IMR-90 (cell line): ENCODE measurements at regions not wholly inside any gene's neighbourhood (a gene's known extent, or its start where the extent isn't known, plus 50 kb on each side); places are given as distances from the start of the nearest gene placed in this dataset.

Source experiments
- ATAC-seq: fragments of 200-7000 bp; cut with Tn5 transposase; 2 replicates; pipeline ENCODE4 v1.9.1; 2020; ENCODE audit warnings: low read depth, mild to moderate bottlenecking, moderate library complexity
- BruUV-seq: library from RNA; stranded (reverse); fragments of 400-500 nt; replicated peaks from 2 replicates; lab custom pipeline; 2021; lab: Mats Ljungman, UMichigan
- CTCF ChIA-PET: fragments of 300-600 bp; formaldehyde crosslinking; extraction: SDS; loops from one replicate; lab custom pipeline; 2021; ENCODE audit warnings: antibody characterized with exemption; lab: Yijun Ruan, JAX
- POLR2A ChIA-PET: fragments of 300-600 bp; sonication (Branson Sonifier 250); formaldehyde crosslinking; loops from one replicate; lab custom pipeline; 2022; ENCODE audit warnings: antibody characterized with exemption; ENCODE audit not compliant: unreplicated experiment; lab: Charles Lee
- DNase-seq: peaks from one replicate; pipeline ENCODE4 v3.0.0; 2013
- H2AFZ ChIP-seq: replicated peaks from 2 replicates; pipeline ENCODE3; 2013; ENCODE audit warnings: low read length, mild to moderate bottlenecking; ENCODE audit not compliant: poor library complexity
- H2AK5ac ChIP-seq: 2 replicates; pipeline ENCODE4 v1.6.1; 2013; ENCODE audit warnings: low read depth, low read length, inconsistent platforms
- H2AK9ac ChIP-seq: replicated peaks from 2 replicates; pipeline ENCODE3; 2013; ENCODE audit warnings: mild to moderate bottlenecking, low read depth, low read length, moderate library complexity; ENCODE audit not compliant: poor library complexity
- H2BK120ac ChIP-seq: 2 replicates; pipeline ENCODE4 v1.6.1; 2013; ENCODE audit warnings: low read depth, low read length, inconsistent platforms
- H2BK15ac ChIP-seq: 3 replicates; pipeline ENCODE4 v1.6.1; 2013; ENCODE audit warnings: low read depth, low read length, inconsistent platforms
- H2BK20ac ChIP-seq: 2 replicates; pipeline ENCODE4 v1.6.1; 2013; ENCODE audit warnings: low read depth, mild to moderate bottlenecking, inconsistent platforms, low read length, moderate library complexity
- H2BK5ac ChIP-seq: 2 replicates; pipeline ENCODE4 v1.6.1; 2013; ENCODE audit warnings: mild to moderate bottlenecking, low read depth, low read length, inconsistent platforms; ENCODE audit not compliant: poor library complexity, severe bottlenecking
- H3K14ac ChIP-seq: replicated peaks from 2 replicates; pipeline ENCODE4 v1.6.1; 2013; ENCODE audit warnings: low read depth, low read length, inconsistent platforms
- H3K18ac ChIP-seq: 2 replicates; pipeline ENCODE4 v1.6.1; 2013; ENCODE audit warnings: low read depth, low read length, control low read depth
- H3K23ac ChIP-seq: 2 replicates; pipeline ENCODE4 v1.6.1; 2013; ENCODE audit warnings: low read depth, low read length, inconsistent platforms
- H3K27ac ChIP-seq: 2 replicates; pipeline ENCODE4 v1.5.1; 2013; ENCODE audit warnings: mild to moderate bottlenecking, control low read depth, low read length; ENCODE audit not compliant: insufficient read depth
- H3K27me3 ChIP-seq: 2 replicates; pipeline ENCODE4 v1.6.1; 2013; ENCODE audit warnings: low read length; ENCODE audit not compliant: control insufficient read depth, insufficient read depth
- H3K36me3 ChIP-seq: 2 replicates; pipeline ENCODE4 v1.6.1; 2013; ENCODE audit warnings: low read length, mixed read lengths; ENCODE audit not compliant: control insufficient read depth, insufficient read depth
- H3K4ac ChIP-seq: 2 replicates; pipeline ENCODE4 v1.6.1; 2013; ENCODE audit warnings: low read depth, low read length, inconsistent platforms
- H3K4me1 ChIP-seq: 2 replicates; pipeline ENCODE4 v1.6.1; 2013; ENCODE audit warnings: low read length, mixed read lengths; ENCODE audit not compliant: control insufficient read depth, insufficient read depth
- H3K4me2 ChIP-seq: 2 replicates; pipeline ENCODE4 v1.6.1; 2013; ENCODE audit warnings: low read depth, mild to moderate bottlenecking, control low read depth, low read length, moderate library complexity
- H3K4me3 ChIP-seq: 2 replicates; pipeline ENCODE4 v1.5.1; 2013; ENCODE audit warnings: low read depth, mild to moderate bottlenecking, control low read depth, low read length, moderate library complexity; ENCODE audit not compliant: insufficient read depth
- H3K56ac ChIP-seq: 2 replicates; pipeline ENCODE4 v1.6.1; 2013; ENCODE audit warnings: low read length, inconsistent platforms; ENCODE audit not compliant: insufficient read depth; ENCODE audit errors: extremely low read depth
- H3K79me1 ChIP-seq, 2 experiments: 2 replicates each; pipeline ENCODE4 v1.6.1; 2013; ENCODE audit warnings: low read length in 2 of 2, inconsistent platforms in 1 of 2, low read depth in 1 of 2
- H3K9ac ChIP-seq: 2 replicates; pipeline ENCODE4 v1.6.1; 2013; ENCODE audit warnings: low read depth, low read length, control low read depth
- H3K9me1 ChIP-seq: 2 replicates; pipeline ENCODE4 v1.6.1; 2013; ENCODE audit warnings: low read length, inconsistent platforms; ENCODE audit not compliant: insufficient read depth
- H3K9me3 ChIP-seq: 2 replicates; pipeline ENCODE4 v1.6.1; 2013; ENCODE audit warnings: low read length; ENCODE audit not compliant: control insufficient read depth, insufficient read depth
- H4K20me1 ChIP-seq: 2 replicates; pipeline ENCODE4 v1.6.1; 2013; ENCODE audit warnings: low read length, inconsistent platforms; ENCODE audit not compliant: insufficient read depth
- H4K5ac ChIP-seq: 2 replicates; pipeline ENCODE4 v1.6.1; 2013; ENCODE audit warnings: mild to moderate bottlenecking, low read depth, low read length, control low read depth
- H4K8ac ChIP-seq, 2 experiments: 2 replicates each; pipeline ENCODE4 v1.6.1; 2013; ENCODE audit warnings: low read depth in 2 of 2, low read length in 2 of 2, control low read depth in 1 of 2, inconsistent platforms in 1 of 2
- H4K91ac ChIP-seq: 2 replicates; pipeline ENCODE4 v1.6.1; 2013; ENCODE audit warnings: low read depth, low read length, inconsistent platforms; ENCODE audit not compliant: insufficient read depth
- BHLHE40 ChIP-seq: fragments of 150-350 bp; IDR thresholded peaks from 2 replicates; pipeline ENCODE4 v1.6.1; 2016; ENCODE audit warnings: mild to moderate bottlenecking, low read depth, low read length
- CEBPB ChIP-seq: IDR thresholded peaks from 2 replicates; pipeline ENCODE4 v1.6.1; 2012; ENCODE audit warnings: low read depth, low read length, improper control_type of control experiment
- FOS ChIP-seq: fragments of 150-350 bp; IDR thresholded peaks from 2 replicates; pipeline ENCODE4 v1.6.1; 2016; ENCODE audit warnings: low read depth, low read length
- MXI1 ChIP-seq: IDR thresholded peaks from 2 replicates; pipeline ENCODE4 v1.6.1; 2012; ENCODE audit warnings: low read depth, mild to moderate bottlenecking, low read length, moderate library complexity, borderline replicate concordance
- POLR2A ChIP-seq: IDR thresholded peaks from 2 replicates; pipeline ENCODE4 v1.6.1; 2012; ENCODE audit warnings: mild to moderate bottlenecking, low read depth, low read length
- RCOR1 ChIP-seq: IDR thresholded peaks from 2 replicates; pipeline ENCODE4 v1.6.1; 2012; ENCODE audit warnings: mild to moderate bottlenecking, low read length, improper control_type of control experiment; ENCODE audit not compliant: insufficient replicate concordance
- WGBS, 2 experiments: methylation state at CpG; one replicate each; pipeline versions ENCODE4 v1.1.5 to v1.1.7; 2013; ENCODE audit warnings: missing lambda C conversion rate in 2 of 2; ENCODE audit not compliant: insufficient read length in 1 of 2; ENCODE audit errors: extremely low coverage in 2 of 2; 5-methylcytosine and 5-hydroxymethylcytosine counted together
- dilution Hi-C: fragments of 300-500 bp; cut with HindIII; formaldehyde crosslinking; loops from one replicate; pipeline ENCODE4 v1.14.3; 2018; ENCODE audit warnings: low sequenced_read_pairs; ENCODE audit not compliant: unreplicated experiment
- in situ Hi-C: fragments of 300-500 bp; cut with MboI; formaldehyde crosslinking; loops from 3 replicates; pipeline ENCODE4 v1.14.3; 2019; ENCODE audit warnings: low sequenced_read_pairs, inconsistent platforms, mixed read lengths
- intact Hi-C: fragments of 100-400 bp; cut with micrococcal nuclease; formaldehyde crosslinking; loops from 2 replicates; pipeline ENCODE4 v1.10.0; 2022
- TF ChIP-seq, protein P1 (sequence below): fragments of 150-350 bp; IDR thresholded peaks from 2 replicates; pipeline ENCODE4 v1.6.1; 2017; ENCODE audit warnings: mild to moderate bottlenecking, antibody characterized with exemption, low read length, low read depth
- TF ChIP-seq, protein P2 (sequence below): conservative IDR thresholded peaks from 2 replicates; pipeline ENCODE4 v1.5.1; 2012; ENCODE audit warnings: mild to moderate bottlenecking, low read depth, low read length, improper control_type of control experiment

DNA sequence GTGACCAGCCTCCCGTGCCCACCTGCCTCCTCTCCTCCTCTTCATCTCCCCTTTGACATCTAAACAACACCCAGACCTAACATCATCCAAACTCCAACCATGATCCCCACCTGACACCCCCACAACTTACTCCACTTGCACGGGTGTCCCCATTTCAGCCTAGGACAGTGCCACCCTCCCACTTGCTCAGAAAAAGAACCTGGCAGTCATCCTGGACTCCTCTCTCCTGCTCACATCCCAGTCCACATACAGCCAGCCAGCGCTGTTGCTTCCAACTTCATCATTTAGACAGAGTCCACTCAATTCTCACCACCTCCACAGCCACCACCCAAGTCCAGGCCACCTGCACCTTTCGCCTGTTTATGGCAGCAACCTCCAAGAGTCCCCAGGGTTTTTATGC lies 485.7 kb downstream of the MN1 start:
- no peak overlapping the region for H3K56ac ChIP-seq
- no peak overlapping the region for H2AK5ac ChIP-seq
- no peak overlapping the region for H3K23ac ChIP-seq
- H3K14ac ChIP-seq = no peak overlapping the region
- POLR2A ChIA-PET = no interaction called here
- H3K4me1 ChIP-seq = no peaks in the 10 kb centered on the region
- H3K27ac ChIP-seq = no peak overlapping the region
- no peaks in the 10 kb centered on the region for H3K79me1 ChIP-seq
- no peak overlapping the region for H2BK5ac ChIP-seq
- H3K27me3 ChIP-seq = peaks cover 36% of the 10 kb centered on the region
- no peak overlapping the region for H2AFZ ChIP-seq
- no peak overlapping the region for H3K18ac ChIP-seq
- no peak overlapping the region for H4K8ac ChIP-seq
- dilution Hi-C loops (no loop called here), intact Hi-C loops (no loop called here), in situ Hi-C loops (no loop called here)
- CTCF ChIA-PET = no interaction called here
- DNase-seq (no peak), ATAC-seq (no peak)
- no peak overlapping the region for H2BK120ac ChIP-seq
- H3K9me3 ChIP-seq = no peaks in the 10 kb centered on the region
- no peak overlapping the region for H3K9ac ChIP-seq
- TF ChIP-seq RCOR1 (no peak), MXI1 (no peak), BHLHE40 (no peak), FOS (no peak), POLR2A (no peak), CEBPB (no peak)
- TF ChIP-seq, protein P1, sequence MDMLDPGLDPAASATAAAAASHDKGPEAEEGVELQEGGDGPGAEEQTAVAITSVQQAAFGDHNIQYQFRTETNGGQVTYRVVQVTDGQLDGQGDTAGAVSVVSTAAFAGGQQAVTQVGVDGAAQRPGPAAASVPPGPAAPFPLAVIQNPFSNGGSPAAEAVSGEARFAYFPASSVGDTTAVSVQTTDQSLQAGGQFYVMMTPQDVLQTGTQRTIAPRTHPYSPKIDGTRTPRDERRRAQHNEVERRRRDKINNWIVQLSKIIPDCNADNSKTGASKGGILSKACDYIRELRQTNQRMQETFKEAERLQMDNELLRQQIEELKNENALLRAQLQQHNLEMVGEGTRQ = no peak
- TF ChIP-seq, protein P2, sequence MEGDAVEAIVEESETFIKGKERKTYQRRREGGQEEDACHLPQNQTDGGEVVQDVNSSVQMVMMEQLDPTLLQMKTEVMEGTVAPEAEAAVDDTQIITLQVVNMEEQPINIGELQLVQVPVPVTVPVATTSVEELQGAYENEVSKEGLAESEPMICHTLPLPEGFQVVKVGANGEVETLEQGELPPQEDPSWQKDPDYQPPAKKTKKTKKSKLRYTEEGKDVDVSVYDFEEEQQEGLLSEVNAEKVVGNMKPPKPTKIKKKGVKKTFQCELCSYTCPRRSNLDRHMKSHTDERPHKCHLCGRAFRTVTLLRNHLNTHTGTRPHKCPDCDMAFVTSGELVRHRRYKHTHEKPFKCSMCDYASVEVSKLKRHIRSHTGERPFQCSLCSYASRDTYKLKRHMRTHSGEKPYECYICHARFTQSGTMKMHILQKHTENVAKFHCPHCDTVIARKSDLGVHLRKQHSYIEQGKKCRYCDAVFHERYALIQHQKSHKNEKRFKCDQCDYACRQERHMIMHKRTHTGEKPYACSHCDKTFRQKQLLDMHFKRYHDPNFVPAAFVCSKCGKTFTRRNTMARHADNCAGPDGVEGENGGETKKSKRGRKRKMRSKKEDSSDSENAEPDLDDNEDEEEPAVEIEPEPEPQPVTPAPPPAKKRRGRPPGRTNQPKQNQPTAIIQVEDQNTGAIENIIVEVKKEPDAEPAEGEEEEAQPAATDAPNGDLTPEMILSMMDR = no peak
- WGBS, 2 experiments = 71% methylated on average over 2 of the region's 4 CpGs; no CpG with 5 or more reads in 1 of the 2 experiments
- H4K20me1 ChIP-seq = no peaks in the 10 kb centered on the region
- H3K4ac ChIP-seq = no peak overlapping the region
- H3K4me2 ChIP-seq = no peak overlapping the region
- no peak overlapping the region for H2BK20ac ChIP-seq
- BruUV-seq = no TSS peak
- no peaks in the 10 kb centered on the region for H3K36me3 ChIP-seq
- peaks cover 6% of the 10 kb centered on the region for H3K9me1 ChIP-seq
- no peak overlapping the region for H2BK15ac ChIP-seq
- H4K91ac ChIP-seq = no peak overlapping the region
- no peak overlapping the region for H4K5ac ChIP-seq
- H2AK9ac ChIP-seq = no peak overlapping the region
- H3K4me3 ChIP-seq = no peak overlapping the region
